Mucosa of rectum (tissue), 2 donors: ENCODE measurements at regions not wholly inside any gene's neighbourhood (a gene's known extent, or its start where the extent isn't known, plus 50 kb on each side); places are given as distances from the start of the nearest gene placed in this dataset.

ENCODE experiments used
- H3K27ac ChIP-seq, 2 donors: one replicate each; pipeline ENCODE4 v1.7.0; 2013; ENCODE audit warnings: inconsistent platforms in 2 of 2, low read depth in 2 of 2, low read length in 2 of 2
- H3K27me3 ChIP-seq, 2 donors: one replicate each; pipeline ENCODE4 v1.7.0; 2013; ENCODE audit warnings: low read length in 2 of 2; ENCODE audit not compliant: control insufficient read depth in 2 of 2, insufficient read depth in 2 of 2
- H3K36me3 ChIP-seq, 2 donors: one replicate each; pipeline ENCODE4 v1.7.0; 2013; ENCODE audit warnings: low read length in 2 of 2; ENCODE audit not compliant: control insufficient read depth in 2 of 2, insufficient read depth in 2 of 2
- H3K4me1 ChIP-seq, 2 donors: one replicate each; pipeline ENCODE4 v1.7.0; 2013; ENCODE audit warnings: low read length in 2 of 2, mild to moderate bottlenecking in 1 of 2; ENCODE audit not compliant: control insufficient read depth in 2 of 2, insufficient read depth in 2 of 2
- H3K4me3 ChIP-seq, 2 donors: one replicate each; pipeline ENCODE4 v1.7.0; 2013; ENCODE audit warnings: low read length in 2 of 2
- H3K9ac ChIP-seq, 2 donors: one replicate each; pipeline ENCODE4 v1.7.0; 2013; ENCODE audit warnings: low read length in 2 of 2, low read depth in 1 of 2, mild to moderate bottlenecking in 1 of 2
- H3K9me3 ChIP-seq, 2 donors: one replicate each; pipeline ENCODE4 v1.7.0; 2013; ENCODE audit warnings: low read length in 2 of 2; ENCODE audit not compliant: control insufficient read depth in 2 of 2
- donor health status: healthy.
- donor health status: Normal muscosa, but diverticular disease.

DNA sequence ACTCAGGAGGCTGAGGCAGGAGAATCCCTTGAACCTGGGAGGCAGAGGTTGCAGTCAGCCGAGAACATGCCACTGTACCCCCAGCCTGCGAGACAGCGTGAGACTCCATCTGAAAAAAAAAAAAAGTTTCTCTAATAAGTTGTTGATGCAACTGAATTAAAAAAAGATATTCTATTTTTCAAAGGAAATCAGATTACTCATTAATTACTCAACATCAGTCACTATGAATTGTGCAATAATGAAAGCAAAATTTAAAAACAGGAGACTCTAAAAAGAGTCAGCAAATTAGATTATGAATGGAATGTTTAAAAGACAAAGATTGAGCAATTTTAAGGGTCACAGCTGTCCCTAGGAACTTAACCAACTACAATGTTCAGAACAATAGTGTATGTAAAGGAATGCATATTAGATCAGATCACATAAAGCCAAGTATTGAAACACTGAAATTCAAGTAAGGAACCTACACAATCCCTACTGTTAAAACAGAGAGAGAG lies 60.2 kb upstream of the SLC4A7 start:
- H3K9me3 ChIP-seq = no peaks in the 10 kb centered on the region
- no peak overlapping the region for H3K27ac ChIP-seq
- H3K36me3 ChIP-seq = no peaks in the 10 kb centered on the region
- no peaks in the 10 kb centered on the region for H3K27me3 ChIP-seq
- H3K9ac ChIP-seq = no peak overlapping the region
- no peaks in the 10 kb centered on the region for H3K4me1 ChIP-seq
- H3K4me3 ChIP-seq = no peak overlapping the region

DNA sequence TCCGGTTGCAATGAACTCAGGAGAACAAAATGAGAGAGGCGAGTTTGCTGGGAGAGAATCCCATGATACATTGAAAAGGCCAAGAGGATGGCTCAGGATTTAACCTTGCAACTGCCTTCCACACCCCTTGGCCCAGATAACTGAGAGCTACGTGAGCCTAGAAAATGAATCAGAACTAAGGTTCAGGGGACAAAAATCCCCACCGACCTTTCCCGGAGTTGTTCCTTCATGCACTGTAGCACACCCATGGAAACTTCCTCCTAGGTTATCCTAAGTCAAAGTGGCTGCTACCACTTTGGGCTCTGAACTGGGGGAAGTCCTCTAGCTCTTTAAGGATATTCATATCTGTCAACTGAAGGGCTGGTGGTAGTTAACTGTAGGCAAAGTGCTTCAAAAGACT lies 58.3 kb upstream of the SLC4A7 start:
- Histone ChIP-seq H3K36me3 (no peaks in the 10 kb centered on the region), H3K27ac (no peak overlapping the region), H3K4me1 (no peaks in the 10 kb centered on the region), H3K27me3 (no peaks in the 10 kb centered on the region), H3K9ac (no peak overlapping the region), H3K9me3 (no peaks in the 10 kb centered on the region), H3K4me3 (no peak overlapping the region)

DNA sequence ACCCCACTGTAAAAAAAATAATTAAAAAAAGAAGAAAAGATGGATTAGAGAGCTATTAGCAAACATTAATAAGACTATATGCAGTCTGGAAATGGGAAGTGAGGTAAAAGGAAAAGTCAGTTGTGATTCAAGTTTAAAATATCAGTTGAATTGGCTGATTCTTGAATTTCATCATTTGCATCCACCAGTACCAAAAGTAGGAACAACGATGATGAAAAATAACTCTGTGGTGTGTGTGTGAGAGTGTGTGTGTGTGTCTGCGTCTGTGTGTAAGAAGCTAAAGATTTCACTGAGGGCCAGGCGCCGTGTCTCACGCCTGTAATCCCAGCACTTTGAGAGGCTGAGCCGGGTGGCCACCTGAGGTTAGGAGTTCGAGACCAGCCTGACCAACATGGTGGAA lies 56.0 kb upstream of the SLC4A7 start:
- no peak overlapping the region for H3K27ac ChIP-seq
- H3K27me3 ChIP-seq = no peaks in the 10 kb centered on the region
- H3K9me3 ChIP-seq = no peaks in the 10 kb centered on the region
- H3K36me3 ChIP-seq = no peaks in the 10 kb centered on the region
- H3K4me3 ChIP-seq = no peak overlapping the region
- no peak overlapping the region for H3K9ac ChIP-seq
- H3K4me1 ChIP-seq = no peaks in the 10 kb centered on the region

DNA sequence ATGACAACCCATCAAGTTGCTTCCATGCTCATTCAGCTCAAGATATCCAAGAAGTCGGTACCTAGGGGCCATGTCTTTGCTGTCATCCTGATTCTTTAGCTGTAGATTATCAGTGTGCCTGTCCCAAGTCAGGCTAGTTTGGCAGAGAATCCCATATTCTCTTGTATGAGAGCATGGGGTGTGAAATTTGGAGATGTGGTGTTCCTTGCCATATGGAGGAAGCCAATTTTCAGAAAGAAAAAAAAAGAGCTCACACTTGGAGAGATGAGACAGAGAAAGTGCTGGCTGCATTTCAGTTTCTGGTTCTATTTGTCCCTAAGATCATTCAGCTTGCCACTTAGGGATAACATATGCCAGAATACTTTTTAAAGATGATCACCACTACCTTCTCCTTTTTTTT lies 52.3 kb upstream of the SLC4A7 start:
- H3K9me3 ChIP-seq = no peaks in the 10 kb centered on the region
- H3K4me3 ChIP-seq = no peak overlapping the region
- H3K27ac ChIP-seq = no peak overlapping the region
- no peaks in the 10 kb centered on the region for H3K36me3 ChIP-seq
- H3K4me1 ChIP-seq = no peaks in the 10 kb centered on the region
- H3K27me3 ChIP-seq = no peaks in the 10 kb centered on the region
- H3K9ac ChIP-seq = no peak overlapping the region

DNA sequence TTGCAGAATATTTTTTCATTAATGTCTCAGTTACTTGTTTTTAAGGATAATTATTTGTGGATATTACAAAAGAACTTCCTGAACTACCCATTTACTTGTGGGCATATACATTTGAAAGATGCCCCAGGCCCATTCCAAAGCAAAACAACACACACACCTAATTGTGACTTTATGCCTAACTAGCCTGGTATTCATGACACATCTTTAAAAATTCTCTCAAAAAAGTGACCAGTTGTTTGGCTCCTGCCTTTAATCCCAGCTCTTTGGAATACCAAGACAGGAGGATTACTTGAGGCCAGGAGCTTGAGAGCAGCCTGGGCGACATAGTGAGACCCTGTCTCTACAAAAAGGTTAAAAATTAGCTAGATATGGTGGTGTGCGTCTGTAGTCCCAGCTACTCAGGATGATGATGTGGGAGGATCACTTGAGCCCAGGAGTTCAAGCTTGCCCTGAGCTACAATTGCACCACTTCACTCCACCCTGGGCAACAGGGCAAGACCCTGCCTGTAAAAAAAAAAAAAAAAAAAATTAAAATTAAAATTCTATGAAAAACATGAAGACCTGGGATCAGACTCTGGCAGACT lies 51.7 kb upstream of the SLC4A7 start:
- no peaks in the 10 kb centered on the region for H3K4me1 ChIP-seq
- no peak overlapping the region for H3K27ac ChIP-seq
- no peaks in the 10 kb centered on the region for H3K9me3 ChIP-seq
- no peak overlapping the region for H3K9ac ChIP-seq
- H3K36me3 ChIP-seq = no peaks in the 10 kb centered on the region
- H3K27me3 ChIP-seq = no peaks in the 10 kb centered on the region
- no peak overlapping the region for H3K4me3 ChIP-seq

DNA sequence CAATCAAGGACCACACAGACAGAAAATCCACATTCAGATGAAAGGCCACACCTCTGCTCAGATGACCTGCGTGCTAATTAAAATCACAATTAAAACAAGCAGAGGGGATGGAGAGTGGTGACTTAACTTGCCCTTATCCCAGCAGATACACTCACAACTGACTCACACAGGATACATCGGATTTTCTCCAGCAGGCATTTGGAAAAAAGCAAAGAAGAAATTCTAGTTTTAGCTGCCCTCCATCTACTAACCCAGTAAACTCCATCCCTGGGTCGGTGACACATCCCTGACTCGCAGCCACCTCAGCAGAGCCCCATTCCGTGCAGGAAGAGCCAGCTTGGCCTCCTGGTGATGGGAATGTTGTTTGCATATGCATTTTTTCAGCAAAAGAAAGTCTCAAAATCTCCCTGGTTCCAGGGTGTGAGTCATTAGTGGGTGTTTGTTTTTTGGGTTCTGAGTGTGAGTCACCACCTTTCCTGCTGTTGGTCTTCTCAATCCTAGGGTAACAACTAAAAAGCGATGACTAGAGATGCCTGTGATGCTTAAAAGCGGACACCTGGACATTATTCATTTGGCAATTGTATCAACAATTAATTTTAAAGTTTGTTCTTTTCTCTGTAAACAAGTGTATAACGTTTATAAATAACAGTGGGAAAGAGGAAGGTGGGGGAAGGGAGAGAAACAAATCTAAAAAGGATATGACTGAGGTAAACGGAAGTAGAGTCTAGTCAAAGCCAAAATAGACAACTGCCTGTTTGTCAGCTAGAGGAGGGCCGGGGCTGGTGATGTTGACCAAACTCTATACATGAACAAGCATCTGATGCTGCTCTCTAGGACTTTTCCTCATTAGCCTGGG lies 49.8 kb upstream of the SLC4A7 start:
- no peaks in the 10 kb centered on the region for H3K27me3 ChIP-seq
- no peak overlapping the region for H3K4me3 ChIP-seq
- no peaks in the 10 kb centered on the region for H3K9me3 ChIP-seq
- H3K27ac ChIP-seq = peak overlapping the region; percentile 25 to 52
- no peaks in the 10 kb centered on the region for H3K4me1 ChIP-seq
- H3K9ac ChIP-seq = no peak overlapping the region
- H3K36me3 ChIP-seq = no peaks in the 10 kb centered on the region
